Right ventricle myocardium superior (tissue), 1 donor: ENCODE measurements at regions not wholly inside any gene's neighbourhood (a gene's known extent, or its start where the extent isn't known, plus 50 kb on each side); places are given as distances from the start of the nearest gene placed in this dataset.

ENCODE experiments used
- ATAC-seq: fragments of 200-7000 bp; cut with Tn5 transposase; one replicate; pipeline ENCODE4 v1.9.1; 2020; ENCODE audit warnings: mild to moderate bottlenecking; ENCODE audit not compliant: poor library complexity
- DNase-seq: peaks from one replicate; pipeline ENCODE4 v3.0.0-alpha.2; 2020
- intact Hi-C: fragments of 100-400 bp; cut with DNase I; formaldehyde crosslinking; loops from one replicate; pipeline ENCODE4 v1.11.2; 2022
- donor health status: DM: no; HTN: yes; CAD: no; lungs with severe emphysema.

GRCh38 chr3:73271-73670, 123.3 kb upstream of the CHL1 start:
- intact Hi-C loops: no loop called here
- ATAC-seq (no peak), DNase-seq (no peak)

DNA sequence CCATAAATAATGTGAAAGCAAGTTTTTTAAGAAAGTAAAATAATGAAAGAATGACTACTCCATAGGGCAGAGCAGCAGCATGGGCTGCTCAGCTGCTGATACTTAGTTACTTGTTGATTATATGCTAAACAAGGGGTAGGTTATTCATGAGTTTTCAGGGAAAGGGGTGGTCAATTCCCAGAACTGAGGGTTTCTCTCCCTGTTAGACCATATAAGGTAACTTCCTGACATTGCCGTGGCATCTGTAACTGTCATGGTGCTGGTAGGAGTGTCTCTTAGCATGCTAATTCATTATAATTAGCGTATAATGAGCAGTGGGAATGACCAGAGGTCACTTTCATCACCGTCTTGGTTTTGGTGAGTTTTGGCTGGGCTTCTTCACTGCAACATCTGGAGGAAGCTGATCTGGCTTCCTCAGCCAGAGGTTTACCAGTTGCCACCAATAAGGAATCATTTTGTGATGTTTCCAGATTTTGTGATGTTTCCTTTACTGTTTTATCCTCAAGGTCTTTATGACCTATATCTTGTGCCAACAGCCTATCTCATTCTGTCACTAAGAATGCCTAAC, 121.8 kb upstream of the CHL1 start:
- ATAC-seq (peak; percentile 50), DNase-seq (no peak)
- intact Hi-C loops: no loop called here

DNA sequence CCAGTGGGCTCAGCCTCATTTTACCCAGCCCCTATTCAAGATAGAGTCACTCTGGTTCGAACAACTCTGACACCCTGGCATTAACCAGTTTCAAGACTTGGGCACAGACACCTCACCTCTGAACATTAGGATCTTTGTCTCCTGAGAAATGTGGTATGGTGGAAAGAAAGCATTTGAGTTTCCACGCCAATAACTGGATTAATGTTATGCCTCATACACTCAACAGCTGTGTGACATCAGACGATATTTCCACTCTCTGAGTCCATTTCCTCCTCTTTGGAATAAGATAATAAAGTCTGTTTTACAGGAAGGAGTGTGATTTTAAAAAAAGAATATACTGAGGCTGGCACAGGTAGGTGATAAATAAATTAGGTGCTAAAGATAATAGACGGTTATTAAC, 121.3 kb upstream of the CHL1 start:
- intact Hi-C loops: no loop called here
- DNase-seq (no peak), ATAC-seq (peak; percentile 77)

DNA sequence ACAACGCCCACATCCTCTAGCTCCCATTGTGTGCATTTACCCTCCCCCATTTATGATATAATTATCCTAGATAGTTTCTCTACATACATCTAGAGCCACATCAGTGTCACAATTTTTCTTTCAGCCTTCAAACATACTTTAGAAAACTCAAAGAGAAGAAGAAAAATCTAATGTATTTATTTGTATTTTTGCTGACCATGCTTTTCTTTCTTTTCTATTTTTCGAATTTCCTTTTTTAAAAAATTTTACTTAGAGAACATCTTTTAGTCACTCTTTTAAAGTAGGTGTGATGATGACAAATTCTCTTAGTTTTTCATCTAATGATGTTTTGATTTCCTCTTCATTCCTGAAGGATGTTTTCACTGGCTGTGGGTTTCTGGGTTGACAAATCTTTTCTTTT, 117.0 kb upstream of the CHL1 start:
- no peak for DNase-seq
- ATAC-seq: no peak
- intact Hi-C loops: no loop called here

GRCh38 chr3:82508-82907, 114.1 kb upstream of the CHL1 start:
- ATAC-seq: no peak
- intact Hi-C loops: no loop called here

GRCh38 chr3:83096-83495, 113.5 kb upstream of the CHL1 start:
- DNase-seq: no peak
- intact Hi-C loops: no loop called here
- no peak for ATAC-seq

More at GRCh38 chr3:82508-82907, 114.1 kb upstream of the CHL1 start:
- DNase-seq: no peak

- intact Hi-C loops: no loop called here
- ATAC-seq (no peak), DNase-seq (no peak)
These were observed 111.4 kb upstream of the CHL1 start for GRCh38 chr3:85180-85579.

- no peak for ATAC-seq
- intact Hi-C loops: no loop called here
These were observed 108.3 kb upstream of the CHL1 start for GRCh38 chr3:88267-88666.

DNA sequence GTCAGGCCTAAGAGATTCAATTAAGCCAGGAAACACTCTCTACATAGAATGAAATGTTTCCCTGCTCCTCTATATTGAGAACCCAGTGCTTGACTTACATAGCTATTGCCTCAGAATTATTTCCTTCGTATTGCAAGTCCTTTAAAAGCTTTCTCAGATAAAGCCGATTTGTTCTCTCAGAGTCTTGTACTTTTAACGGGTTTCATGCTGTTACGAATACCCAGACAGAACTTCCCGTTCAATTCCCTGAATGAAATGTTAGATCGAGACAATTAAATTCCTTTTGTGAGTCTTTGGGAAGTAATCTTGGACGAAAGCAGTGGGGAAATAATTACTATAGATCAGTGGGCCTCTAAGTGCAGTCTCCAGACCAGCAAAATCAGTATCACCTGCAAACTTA, 102.8 kb upstream of the CHL1 start:
- intact Hi-C loops: no loop called here
- DNase-seq: no peak
- no peak for ATAC-seq

More at GRCh38 chr3:88267-88666, 108.3 kb upstream of the CHL1 start:
- DNase-seq: no peak

DNA sequence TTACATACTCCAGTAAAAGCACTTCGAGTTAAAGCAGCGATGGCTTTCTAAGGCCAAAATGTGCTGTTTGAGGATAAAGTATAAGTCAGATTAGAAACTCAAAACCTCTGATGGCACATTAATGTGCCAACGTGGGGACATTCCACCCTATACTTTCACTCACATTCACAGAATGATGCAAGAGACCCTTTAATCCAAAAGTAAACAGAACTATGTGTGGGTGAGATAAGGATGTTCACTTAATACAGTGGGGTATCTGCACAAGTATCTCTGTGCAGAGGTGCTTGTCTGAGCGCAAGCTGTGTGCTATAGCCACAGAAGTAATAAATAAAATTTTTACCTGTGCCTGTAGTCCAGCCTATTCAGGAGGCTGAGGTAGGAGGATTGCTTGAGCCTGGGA, 100.3 kb upstream of the CHL1 start:
- DNase-seq: no peak
- intact Hi-C loops: no loop called here
- ATAC-seq: no peak

- ATAC-seq: no peak
- intact Hi-C loops: no loop called here
These were observed 98.9 kb upstream of the CHL1 start for GRCh38 chr3:97417-98258.

DNA sequence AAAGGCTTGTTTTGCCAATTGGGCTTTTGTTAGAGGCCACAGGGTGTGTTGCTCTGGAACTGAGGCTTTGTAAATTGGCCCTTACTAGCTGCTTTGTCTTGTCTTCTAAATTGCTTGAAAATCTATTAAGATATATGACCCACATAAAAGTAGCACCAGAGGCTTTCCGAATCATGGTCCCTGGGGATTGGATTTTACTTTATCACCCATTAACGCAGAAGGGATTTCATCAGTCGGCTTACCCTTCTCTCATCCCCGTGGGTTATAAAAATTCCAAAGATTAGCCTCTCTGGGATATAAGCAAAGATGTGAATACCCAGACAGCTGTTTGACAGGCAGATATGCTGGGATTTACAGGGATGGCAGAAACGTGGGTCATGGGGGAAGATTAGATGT, 98.3 kb upstream of the CHL1 start:
- no peak for ATAC-seq
- DNase-seq: no peak
- intact Hi-C loops: no loop called here

More at GRCh38 chr3:97417-98258, 98.9 kb upstream of the CHL1 start:
- DNase-seq: no peak

DNA sequence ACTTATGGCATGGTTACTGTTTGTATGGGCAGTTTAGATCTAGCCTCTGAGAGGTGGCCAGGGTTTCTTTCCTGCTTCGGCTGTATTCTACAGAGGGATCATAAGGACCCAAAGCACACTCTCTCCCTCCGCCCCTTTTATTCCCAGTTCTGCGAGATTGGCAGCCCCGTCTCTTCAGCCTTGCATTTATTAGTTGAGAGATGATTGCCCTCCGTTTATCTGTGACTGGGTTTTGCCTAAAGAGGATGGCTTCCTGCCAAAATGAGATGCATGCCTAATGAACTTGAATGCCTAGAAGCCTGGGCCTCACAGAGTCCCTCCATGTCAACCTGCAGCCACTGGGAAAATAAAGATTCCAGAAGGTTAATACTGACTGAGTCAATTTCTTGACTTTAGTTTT, 97.1 kb upstream of the CHL1 start:
- intact Hi-C loops: no loop called here
- DNase-seq (no peak), ATAC-seq (no peak)

DNA sequence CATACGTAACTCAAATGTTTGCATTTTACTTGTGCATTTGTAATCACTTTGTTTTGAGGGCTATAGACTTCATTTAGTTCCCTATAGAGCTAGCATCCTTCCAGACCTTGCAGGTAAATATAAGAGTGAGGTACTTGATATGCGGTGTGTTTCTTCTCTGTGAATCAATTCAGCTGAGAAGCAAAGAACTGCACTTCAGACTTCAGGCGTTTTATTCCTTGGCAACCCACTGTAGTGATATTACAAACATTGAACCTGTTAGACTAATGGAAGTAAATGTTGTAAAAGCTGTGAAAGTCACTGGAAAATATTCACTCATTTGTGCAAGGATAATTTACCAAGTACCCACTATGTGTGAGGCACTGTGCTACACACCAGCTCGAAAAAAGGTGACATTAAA, 94.1 kb upstream of the CHL1 start:
- ATAC-seq (no peak), DNase-seq (no peak)
- intact Hi-C loops: no loop called here

DNA sequence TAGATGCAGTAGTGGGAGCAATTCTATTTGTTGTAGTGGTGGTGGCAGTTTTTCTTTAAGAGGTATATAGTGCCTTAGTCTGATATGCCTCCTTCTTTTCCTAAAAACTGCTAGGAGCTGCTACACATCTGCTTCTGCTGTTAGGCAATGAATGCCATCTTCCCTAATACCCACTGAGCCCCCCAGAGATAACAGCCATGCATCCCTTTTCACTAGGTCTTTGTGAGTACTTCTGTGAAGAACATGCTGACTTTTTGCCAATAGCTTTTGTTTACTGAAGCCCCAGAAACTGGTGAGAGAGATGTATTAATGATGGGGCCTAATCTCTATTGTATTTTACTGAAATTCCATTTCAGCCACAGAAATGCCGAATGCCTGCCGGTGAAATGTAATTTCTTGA, 92.6 kb upstream of the CHL1 start:
- intact Hi-C loops: no loop called here
- ATAC-seq: no peak
- no peak for DNase-seq

- intact Hi-C loops: no loop called here
- DNase-seq: no peak
- no peak for ATAC-seq
These were observed 91.0 kb upstream of the CHL1 start for GRCh38 chr3:105585-105984.

DNA sequence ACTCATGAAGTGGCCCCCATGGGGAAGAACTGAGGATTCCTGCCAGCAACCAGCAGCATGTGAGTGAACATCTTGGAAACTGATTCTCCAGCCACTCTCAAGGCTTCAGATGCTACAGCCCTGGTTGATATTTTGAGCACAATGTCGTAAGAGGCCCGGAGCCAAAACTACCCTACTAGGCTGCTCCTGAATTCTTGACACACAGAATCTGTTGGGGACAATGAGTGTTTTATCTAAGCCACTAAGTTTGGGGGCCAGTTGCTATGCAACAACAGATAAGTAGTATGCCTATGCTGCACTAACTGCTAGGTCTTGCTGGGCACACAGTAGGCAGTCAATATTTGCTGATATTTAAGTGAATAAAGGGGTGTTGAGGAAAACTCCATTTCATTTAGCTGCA, 89.9 kb upstream of the CHL1 start:
- peak; percentile 87 for ATAC-seq
- intact Hi-C loops: no loop called here
- no peak for DNase-seq

GRCh38 chr3:111143-112069, 85.2 kb upstream of the CHL1 start:
- intact Hi-C loops: no loop called here
- peak; percentile 30 for ATAC-seq
- DNase-seq: no peak

DNA sequence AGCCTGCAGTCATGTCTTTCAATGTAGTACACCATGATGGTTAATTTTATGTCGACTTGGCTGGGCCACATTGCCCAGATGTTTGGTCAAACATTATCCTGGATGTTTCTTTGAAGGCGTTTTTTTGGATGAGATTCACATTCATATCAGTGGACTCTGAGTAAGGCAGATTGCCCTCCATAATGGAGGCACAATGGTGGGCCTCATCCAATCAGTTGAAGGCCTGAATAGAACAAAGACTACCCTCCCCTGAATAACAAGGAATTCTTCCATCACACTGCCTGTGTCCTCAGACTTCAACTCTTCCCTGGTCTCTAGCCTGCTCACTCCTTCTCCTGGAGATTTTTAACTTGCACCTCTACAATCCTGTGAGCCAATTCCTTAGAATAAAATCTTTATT, 83.8 kb upstream of the CHL1 start:
- ATAC-seq: no peak
- intact Hi-C loops: no loop called here
- no peak for DNase-seq

GRCh38 chr3:118666-119065, 77.9 kb upstream of the CHL1 start:
- DNase-seq (no peak), ATAC-seq (peak; percentile 56)
- intact Hi-C loops: no loop called here
